GM21619 (cell line): ENCODE measurements at regions not wholly inside any gene's neighbourhood (a gene's known extent, or its start where the extent isn't known, plus 50 kb on each side); places are given as distances from the start of the nearest gene placed in this dataset.
A peak's percentile ranks its signal among the peaks of the same experiment; 100 is the strongest.
"Not testable (repeated sequence)": the region's sequence is repeated elsewhere in the genome, so short reads cannot be mapped to it uniquely, and the experiment has no call there.

Source experiments
- ATAC-seq: cut with Tn5 transposase; IDR thresholded peaks from one replicate; pipeline ENCODE4 v1.9.1; 2021; ENCODE audit not compliant: unreplicated experiment

GRCh38 chr1:25134307-25134706, 98.0 kb downstream of the SYF2 start:
- no peak for ATAC-seq

- no peak for ATAC-seq
Measured at GRCh38 chr1:25131794-25132193, 100.5 kb downstream of the SYF2 start.

DNA sequence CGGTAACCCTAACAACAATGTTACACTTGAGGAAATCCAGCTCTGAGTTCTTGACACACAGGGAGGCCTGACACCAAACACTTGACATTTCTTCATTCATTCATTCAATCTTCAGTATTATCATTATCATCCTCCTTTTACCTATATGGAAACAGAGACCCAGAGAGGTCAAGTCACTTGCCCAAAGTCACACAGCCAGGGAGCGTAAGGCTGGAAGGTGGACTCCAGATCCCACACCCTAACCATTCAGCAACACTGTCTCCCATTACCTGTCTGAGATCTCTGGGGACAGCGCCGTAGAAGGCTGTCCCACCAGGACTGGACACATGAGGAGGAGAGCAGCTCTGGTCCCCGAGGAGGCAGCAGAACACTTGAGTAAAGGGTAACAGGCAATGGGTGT, 101.4 kb downstream of the SYF2 start:
- no peak for ATAC-seq

DNA sequence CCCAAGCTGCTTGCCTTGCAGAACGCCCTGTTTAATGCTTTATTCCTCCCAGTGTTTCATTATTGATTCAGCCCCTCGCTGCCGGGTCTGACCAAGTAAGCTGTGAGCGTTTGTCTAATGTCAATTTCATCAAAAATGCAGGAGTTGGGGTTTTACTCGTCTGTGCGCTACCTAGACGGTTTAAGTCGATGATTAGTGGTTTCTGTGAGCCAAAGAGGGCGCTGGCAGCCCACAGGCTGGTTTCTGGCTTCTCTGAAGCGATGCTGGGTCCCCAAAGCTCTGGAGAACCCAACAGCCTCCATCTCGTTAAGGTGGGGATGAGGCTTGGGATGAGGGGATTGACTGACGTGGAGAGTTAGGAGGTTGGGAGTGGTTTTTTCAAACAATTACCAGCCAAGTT, 102.9 kb downstream of the SYF2 start:
- ATAC-seq, result no peak

DNA sequence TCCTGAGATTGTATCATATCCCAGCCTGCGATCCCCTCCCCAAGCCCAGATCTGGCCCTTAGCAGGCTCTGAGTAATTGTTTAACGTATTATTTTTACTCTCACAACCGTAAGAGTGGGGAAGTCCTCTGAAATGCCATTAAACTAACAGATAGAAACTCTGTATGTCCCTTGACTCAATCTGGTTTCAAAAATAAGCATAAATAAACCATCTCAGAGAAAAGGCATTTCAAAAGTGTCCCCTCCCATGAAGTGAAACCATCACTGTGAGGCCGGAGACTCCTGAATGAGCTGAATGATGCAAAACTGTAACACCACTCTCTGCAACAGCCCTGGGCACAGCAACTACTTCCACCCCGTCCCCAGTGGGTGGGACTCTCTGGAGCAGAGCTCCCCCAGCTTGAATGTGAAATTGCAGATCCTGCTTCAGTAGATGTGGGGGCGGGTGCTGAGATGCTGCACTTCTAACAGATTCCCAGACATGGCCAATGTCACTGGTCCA, 104.1 kb downstream of the SYF2 start:
- ATAC-seq, result peak; percentile 66

GRCh38 chr1:25126562-25126961, 105.7 kb downstream of the SYF2 start:
- no peak for ATAC-seq

- no peak for ATAC-seq
Measured at GRCh38 chr1:25123551-25123950, 108.8 kb downstream of the SYF2 start.

DNA sequence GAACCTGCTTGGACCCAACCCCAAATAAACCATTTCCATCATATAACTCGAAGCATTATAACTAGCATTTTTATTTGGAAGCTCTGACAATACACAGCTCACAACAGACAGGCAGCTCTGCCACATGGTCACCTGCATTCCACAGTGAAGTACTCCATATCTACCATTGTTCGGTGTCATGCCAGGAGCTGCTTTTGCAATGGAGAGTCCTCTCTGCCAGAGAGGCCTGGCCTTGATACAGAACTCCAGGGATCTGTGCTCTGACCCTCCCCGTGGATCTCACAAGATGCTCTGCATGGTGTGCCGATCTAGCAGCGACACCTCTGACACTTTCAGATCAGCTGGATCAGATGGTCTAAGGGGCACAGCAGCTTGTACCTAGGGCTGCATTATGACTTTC, 109.6 kb downstream of the SYF2 start:
- ATAC-seq, result no peak

DNA sequence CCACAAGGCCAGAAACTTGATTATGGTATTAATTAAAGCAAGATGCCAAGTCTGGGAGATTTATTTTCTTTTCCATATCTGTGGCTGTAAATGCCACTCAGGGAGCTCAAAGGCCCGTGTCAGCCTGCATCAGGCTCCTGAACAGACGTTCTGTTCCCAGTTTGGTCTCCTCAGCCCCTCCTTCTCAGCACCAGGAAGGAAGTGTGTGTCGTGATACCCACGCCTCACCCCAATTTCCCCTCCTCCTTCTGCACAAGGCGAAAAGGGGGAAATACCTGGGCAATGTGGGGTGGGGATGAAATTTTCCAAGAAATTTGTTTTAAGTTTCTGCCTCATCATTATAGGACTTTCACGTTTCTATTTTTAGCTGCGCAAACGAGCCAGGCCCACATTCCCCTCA, 112.0 kb downstream of the SYF2 start:
- ATAC-seq, result no peak

GRCh38 chr1:25118546-25118945, 113.8 kb downstream of the SYF2 start:
- no peak for ATAC-seq

- ATAC-seq, result no peak
Measured at GRCh38 chr1:25117233-25117823, 115.0 kb downstream of the SYF2 start.

DNA sequence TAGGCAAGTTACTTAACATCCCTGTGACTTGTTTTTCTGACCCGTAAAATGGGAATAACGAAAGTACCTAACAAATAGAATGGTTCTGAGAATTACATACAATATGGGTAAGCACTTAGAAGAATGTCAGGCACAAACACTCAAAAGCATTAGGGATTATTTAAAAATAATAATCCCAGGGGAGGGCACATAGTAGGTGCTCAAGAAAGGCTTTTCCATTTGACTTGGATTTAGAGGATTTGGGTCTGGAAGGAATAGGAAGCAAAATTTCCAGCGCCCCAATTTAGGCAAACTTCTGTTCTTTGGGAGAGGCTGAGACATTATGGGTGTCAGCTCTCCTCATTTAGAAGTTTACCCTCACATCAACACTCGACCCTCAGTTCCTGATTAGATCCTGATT, 115.5 kb downstream of the SYF2 start:
- no peak for ATAC-seq

DNA sequence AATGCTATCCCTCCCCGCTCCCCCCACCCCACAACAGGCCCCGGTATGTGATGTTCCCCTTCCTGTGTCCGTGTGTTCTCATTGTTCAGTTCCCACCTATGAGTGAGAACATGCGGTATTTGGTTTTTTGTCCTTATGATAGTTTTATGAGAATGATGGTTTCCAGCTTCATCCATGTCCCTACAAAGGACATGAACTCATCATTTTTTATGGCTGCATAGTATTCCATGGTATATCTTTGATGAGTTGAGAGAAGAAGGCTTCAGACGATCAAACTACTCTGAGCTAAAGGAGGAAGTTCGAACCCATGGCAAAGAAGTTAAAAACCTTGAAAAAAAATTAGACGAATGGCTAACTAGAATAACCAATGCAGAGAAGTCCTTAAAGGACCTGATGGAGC, 116.2 kb downstream of the SYF2 start:
- not testable (repeated sequence) for ATAC-seq

GRCh38 chr1:25113731-25114130, 118.6 kb downstream of the SYF2 start:
- no peak for ATAC-seq

DNA sequence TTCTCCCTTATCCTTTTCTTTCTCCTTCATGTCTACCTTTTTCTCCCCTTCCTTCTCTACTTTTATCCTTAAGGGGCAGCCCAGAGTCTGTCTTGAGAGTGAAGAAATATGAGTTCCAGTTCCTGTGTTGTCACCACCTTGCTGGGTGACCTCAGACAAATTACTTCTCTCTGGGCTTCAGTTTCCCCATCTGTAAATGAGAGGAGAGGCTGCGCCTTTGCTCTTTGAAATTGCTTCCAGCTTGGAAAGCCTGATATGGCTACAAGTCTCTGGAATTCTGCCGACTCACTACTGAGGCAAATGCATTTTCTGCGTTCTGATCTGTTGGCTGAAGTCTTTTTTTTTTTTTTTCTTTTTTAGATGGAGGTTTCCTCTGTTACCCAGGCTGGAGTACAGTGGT, 119.2 kb downstream of the SYF2 start:
- ATAC-seq, result no peak

GRCh38 chr1:25112400-25112799, 119.9 kb downstream of the SYF2 start:
- ATAC-seq, result no peak

DNA sequence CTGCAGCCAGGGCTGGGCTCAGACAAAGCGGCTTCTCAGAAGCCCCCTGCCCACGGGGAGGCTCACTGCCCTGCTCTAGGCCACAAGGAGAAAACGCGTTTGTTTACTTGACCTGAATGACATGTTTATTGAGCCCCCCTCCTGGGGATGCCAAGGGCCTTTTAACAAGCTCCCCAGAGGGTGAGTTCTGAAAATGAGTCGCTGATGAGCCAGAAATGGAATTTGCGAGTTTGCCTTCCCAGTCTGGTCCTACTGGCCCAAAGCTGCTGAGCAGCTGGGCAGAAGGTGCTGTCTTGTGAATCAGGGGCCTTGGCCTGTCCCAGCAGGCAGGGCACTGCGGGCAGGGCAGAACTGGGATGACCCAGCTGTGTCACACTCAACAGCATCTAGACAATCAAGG, 120.6 kb downstream of the SYF2 start:
- ATAC-seq, result no peak

DNA sequence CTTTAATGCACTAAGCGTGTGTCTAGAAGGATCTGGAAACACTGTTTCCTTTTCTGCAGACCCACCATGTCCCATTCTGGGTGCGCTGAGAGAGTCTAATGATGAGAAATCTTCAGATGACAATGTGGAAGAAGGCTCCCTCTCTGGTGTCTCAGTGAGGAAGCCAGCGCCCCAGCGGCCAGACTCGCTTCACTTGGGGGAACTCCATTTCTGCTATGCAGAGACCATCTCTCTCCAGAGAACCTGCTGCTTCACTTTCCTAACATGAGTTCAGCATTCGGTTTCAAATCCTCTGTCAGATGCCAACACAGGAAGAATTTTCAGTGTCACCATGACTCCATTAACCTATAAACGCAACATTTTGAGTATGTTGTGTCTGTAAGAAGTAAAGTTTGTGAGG, 121.8 kb downstream of the SYF2 start:
- ATAC-seq, result no peak

- no peak for ATAC-seq
Measured at GRCh38 chr1:25110036-25110435, 122.3 kb downstream of the SYF2 start.

- ATAC-seq, result no peak
Measured at GRCh38 chr1:25109531-25109951, 122.8 kb downstream of the SYF2 start.

- no peak for ATAC-seq
Measured at GRCh38 chr1:25107643-25108010, 124.7 kb downstream of the SYF2 start.

DNA sequence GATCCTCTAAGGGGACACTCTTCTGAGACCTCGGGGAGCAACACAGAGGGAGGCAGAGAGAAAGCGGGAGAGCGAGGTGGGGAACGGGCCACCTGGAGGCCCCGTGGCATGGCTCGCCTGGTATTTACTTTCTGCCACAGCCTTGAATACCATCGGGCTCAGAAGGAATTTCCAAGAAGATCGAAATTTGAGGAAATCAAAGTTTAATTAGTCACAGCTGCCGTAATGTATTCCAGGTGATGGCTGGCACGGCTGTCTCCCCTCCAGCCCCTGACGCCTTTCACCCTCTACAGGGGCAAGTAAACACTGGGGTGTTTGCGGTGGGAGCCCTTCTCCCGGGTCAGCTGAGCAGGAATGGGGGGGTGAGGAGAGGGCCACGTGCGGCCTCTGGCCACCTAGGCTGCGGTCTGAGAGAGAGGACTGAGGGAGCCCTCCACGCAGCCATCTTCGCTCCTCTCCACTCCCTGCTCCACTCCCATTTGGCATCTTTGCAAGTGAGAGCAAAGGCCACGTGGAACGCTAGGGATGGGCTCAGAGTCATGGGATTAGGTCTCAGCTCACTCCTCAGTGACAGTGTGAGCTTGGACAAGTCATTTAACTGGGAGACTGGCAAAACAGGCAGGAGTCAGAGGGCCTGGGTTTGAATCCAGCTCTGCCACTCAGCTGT, 125.2 kb downstream of the SYF2 start:
- no peak for ATAC-seq

DNA sequence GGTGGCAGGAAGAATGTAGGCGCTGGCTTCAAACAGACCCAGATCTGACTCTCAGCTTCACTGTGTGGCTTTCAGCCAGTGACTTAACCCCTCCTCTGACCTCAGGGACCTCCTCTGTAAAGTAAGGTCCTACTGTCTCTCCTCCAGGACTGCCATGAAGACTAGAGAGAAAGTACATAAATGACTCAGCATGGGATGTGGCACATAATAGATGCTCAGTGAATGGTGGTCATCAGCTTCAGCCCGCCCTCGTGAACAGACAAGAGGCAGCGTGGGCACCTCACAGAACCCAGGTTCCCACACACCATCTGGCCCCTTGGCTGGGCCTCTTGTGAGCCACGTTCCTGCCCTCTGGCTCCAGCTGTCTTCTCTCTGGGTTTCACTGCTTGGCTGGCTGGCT, 126.0 kb downstream of the SYF2 start:
- no peak for ATAC-seq
